OCI-LY3 (cell line): ENCODE measurements at regions not wholly inside any gene's neighbourhood (a gene's known extent, or its start where the extent isn't known, plus 50 kb on each side); places are given as distances from the start of the nearest gene placed in this dataset.

ENCODE experiments used
- CTCF ChIP-seq: fragments of 200-600, 300-600 bp; sonication (generic); IDR thresholded peaks from 2 replicates; pipeline ENCODE4 v1.5.1; 2014; ENCODE audit warnings: antibody characterized with exemption, low read length, low read depth
- EZH2phosphoT487 ChIP-seq: fragments of 200-600 bp; shearing (Covaris generic); IDR thresholded peaks from 2 replicates; pipeline ENCODE4 v1.6.1; 2018; ENCODE audit warnings: antibody characterized with exemption, mixed run types, low read depth

- TF ChIP-seq CTCF, result no peak
- no peak for TF ChIP-seq EZH2phosphoT487
These were observed 95.2 kb downstream of the YTHDF1 start for GRCh38 chr20:63120808-63121090.
